ENCODE measurements at regions not wholly inside any gene's neighbourhood (a gene's known extent, or its start where the extent isn't known, plus 50 kb on each side); places are given as distances from the start of the nearest gene placed in this dataset.
"Not testable (repeated sequence)": the region's sequence is repeated elsewhere in the genome, so short reads cannot be mapped to it uniquely, and the experiment has no call there.

GRCh38 chr1:48082271-48082962 lies 85.2 kb upstream of the TRABD2B start:
- peak; percentile 75 for DNase-seq

- no peak for DNase-seq
Measured at GRCh38 chr1:48080331-48081255, 83.4 kb upstream of the TRABD2B start.

GRCh38 chr1:48079096-48079495 lies 81.9 kb upstream of the TRABD2B start:
- DNase-seq = no peak

DNA sequence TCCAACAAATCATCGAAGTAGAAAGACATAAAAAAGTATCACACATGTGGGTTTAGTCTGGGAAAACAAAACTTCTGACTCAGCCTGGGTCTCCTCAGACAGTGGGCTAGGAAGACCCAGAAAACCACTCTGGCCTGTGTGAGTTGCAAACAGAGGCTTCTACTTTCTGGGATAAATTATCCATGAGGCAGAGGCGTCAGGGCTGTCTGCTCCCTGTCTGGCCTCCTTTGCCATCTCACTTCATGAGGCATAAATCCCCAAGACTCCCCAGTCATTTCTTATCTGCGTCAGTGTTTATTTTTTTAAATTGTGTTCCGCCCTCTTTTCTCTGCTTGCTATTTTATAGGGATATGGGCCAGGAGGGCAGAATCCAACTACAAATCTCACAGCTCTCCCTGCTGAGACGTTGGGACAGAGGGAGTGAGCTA lies 80.6 kb upstream of the TRABD2B start:
- peak; percentile 76 for DNase-seq

GRCh38 chr1:48076017-48076416 lies 78.8 kb upstream of the TRABD2B start:
- no peak for DNase-seq

GRCh38 chr1:48073798-48074530 lies 76.8 kb upstream of the TRABD2B start:
- DNase-seq = no peak

DNA sequence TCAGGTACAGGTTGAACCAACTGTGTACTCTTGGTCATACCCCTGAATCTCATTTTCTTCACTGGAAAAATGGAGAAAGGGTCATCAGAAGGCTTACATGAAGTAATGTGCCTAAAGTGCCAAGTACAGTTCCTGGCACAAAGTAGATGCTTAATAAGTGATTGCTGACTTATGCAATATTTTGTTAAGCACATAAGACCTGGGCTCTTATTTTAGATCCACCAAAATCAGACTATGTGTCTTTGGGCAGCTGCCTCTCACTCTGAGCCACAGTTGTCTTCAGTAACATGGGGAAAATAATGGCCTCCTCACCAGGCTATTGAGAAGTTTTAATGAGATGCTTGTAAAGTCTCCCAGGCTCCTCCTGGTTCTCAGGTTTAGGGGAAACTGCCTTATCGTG lies 74.3 kb upstream of the TRABD2B start:
- no peak for DNase-seq

DNA sequence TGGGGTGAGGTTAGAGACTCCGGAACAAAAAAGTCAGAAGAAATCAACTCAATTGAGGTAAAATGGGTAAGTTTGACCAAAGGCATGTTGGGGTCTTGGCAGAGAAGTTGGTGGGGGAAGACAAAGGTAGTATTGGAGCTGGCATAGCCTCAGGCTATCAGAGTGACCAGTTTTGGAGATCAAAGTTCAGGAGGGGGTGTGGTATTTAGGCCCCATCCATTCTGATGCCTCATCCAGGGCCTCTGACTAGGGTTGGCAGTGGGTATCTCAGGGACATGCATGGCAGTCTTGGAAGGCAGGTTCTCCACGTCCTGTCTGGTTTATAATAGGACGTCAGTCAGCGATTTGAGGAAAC lies 73.2 kb upstream of the TRABD2B start:
- no peak for DNase-seq

- DNase-seq = no peak
Measured at GRCh38 chr1:48069662-48070395, 72.6 kb upstream of the TRABD2B start.

DNA sequence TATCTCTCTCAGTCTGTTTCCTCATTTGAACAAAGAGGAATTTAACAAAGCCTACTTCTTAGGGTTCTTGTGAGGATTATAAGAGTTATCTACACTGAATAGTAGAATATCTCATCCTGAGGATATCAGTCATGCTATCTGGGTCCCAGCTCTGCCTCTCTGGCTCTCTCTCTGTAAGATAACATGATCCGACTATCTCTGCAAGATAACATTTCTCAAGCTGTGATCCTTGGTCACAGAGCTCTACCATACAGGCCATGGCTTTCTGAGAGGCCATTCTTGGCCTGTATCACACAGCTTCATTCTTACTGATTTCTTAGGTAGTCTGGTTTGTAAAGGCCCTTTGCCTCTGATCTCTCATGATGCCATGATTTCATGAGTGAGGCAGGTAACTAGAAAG lies 71.0 kb upstream of the TRABD2B start:
- DNase-seq = no peak

DNA sequence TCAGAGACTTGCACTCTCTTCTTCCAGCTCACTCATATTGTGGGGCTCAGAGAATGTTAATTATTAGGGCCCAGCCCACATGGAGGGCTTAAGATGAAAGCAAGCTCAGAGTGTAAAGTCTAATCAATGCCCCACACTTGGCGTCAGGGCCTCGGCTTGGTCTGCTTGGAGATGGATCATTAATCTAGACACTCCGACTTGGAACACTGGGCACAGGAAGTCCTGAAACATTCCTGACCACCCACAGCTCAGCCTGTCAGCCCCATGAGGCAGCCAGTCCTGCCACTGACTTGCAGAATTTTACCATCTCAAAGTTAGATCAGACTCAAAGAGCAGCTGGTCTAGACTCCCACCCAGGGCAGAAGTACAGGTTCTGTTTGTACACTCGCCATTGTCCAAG lies 69.8 kb upstream of the TRABD2B start:
- DNase-seq = no peak

DNA sequence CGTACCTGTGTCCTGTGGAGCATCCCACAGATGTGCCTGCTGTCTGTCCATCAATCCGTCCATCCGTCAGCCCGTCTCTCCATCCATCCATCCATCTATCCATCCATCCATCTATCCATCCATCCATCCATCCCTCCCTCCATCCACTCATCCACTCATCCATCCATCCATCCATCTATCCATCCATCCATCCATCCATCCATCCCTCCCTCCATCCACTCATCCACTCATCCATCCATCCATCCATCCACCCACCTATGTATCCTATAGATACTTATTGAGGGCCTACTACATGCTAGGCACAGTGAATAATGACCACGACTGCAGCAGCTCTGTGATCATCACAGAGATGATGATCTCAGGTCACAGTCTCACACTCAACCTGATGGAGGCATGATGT lies 67.5 kb upstream of the TRABD2B start:
- not testable (repeated sequence) for DNase-seq

- DNase-seq = no peak
Measured at GRCh38 chr1:48062353-48062752, 65.2 kb upstream of the TRABD2B start.

DNA sequence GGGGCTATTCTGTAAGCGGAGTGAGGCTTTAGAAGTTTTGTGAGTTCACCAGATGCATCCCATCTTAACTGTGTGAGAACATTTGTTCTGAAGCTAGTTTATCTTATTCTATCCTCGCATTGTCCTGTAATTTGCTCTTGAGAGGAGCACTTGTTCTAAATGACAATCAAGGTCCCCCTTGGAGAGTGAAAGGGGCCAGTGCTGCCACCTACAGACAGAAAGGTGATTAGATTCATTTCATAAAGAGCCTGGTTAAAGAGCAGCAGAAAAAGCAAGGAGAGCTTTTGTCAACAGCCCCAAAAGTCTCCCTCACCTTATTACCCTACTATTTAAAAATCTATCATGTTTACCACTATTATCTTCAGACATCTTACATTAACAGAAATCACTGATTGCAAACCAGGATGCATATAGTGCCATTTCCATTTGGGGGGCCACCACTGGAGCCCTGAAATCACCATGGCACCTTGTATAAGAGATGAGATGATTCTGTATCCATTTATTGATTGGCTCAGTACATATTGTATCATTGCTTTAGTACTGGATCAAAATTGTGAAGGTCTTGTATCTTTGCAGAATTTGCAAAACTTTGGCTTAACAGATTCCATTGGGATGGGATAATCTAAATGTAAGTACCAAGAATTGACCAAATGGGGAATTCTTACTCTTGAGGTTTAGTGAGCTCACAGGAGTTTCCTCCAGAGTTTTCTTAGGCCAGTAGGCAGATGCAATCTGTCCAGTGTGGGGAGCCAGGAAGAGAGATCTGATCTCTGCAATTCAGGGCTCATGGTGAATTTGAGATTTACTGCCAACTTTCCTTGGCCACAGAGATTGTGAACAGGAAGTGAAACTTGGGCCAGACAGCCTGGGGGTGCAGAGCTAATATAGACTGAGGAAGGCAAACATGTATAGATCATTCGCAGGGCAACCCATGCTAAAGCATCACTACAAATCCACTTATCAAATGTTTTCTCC lies 64.3 kb upstream of the TRABD2B start:
- DNase-seq = peak; percentile 83

GRCh38 chr1:48059289-48059688 lies 62.1 kb upstream of the TRABD2B start:
- DNase-seq = no peak

DNA sequence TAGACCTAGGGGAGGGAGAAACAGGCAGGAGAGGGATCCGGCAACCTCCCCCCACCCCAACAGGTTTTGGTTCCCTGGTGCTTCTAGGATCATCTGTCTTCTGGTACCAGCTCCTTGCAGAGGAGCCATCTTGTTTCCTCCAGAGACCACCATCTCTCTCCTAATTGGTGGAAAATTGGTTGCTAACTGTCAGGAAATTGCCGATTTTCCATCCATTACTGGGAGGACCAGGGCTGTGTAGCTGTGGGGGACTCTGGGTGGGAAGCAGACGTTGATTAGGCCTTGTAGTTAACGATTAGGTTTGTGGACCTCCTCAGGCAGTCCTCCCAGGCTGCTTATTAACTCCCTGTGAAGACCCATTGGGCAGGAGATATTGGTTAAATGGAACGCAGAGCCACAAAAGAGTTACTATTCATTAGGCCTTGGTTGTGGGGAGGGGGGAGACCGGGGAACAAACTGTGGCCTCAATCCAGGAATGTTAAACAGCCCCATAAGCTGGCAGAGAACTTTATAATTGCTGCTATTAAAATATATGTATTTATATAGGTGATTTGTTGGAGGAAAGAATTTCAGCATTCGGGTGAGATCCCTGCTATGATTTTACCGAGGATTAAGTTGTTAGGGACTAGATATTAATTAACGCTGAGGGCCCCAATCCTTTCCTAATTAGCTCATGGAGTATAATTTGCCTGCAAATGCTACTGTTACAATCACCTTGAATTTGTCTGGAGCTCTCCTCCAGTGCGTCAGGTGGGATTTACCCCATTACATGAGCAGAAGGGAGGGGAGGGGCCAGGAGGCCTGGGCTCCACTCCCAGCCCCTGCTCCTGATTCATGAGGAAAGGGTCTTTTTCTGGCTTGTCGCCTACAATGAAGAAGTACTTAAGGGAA lies 61.2 kb upstream of the TRABD2B start:
- DNase-seq = no peak

DNA sequence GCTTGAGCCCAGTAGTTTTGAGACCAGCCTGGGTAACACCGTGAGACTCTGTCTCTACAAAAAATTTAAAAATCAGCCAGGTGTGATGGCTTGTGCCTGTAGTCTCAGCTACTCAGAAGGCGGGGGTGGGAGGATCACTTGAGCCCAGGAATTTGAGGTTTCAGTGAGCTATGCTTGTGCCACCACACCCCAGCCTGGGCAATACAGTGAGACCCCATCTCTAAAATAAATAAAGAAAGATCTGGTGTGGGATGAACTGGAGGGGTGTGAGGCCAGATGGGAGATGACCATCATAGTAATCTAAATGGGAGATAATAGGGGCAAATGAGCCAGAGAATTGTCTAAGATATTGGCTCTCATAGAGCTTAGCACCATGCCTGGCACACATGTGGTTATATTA lies 60.1 kb upstream of the TRABD2B start:
- DNase-seq = no peak

DNA sequence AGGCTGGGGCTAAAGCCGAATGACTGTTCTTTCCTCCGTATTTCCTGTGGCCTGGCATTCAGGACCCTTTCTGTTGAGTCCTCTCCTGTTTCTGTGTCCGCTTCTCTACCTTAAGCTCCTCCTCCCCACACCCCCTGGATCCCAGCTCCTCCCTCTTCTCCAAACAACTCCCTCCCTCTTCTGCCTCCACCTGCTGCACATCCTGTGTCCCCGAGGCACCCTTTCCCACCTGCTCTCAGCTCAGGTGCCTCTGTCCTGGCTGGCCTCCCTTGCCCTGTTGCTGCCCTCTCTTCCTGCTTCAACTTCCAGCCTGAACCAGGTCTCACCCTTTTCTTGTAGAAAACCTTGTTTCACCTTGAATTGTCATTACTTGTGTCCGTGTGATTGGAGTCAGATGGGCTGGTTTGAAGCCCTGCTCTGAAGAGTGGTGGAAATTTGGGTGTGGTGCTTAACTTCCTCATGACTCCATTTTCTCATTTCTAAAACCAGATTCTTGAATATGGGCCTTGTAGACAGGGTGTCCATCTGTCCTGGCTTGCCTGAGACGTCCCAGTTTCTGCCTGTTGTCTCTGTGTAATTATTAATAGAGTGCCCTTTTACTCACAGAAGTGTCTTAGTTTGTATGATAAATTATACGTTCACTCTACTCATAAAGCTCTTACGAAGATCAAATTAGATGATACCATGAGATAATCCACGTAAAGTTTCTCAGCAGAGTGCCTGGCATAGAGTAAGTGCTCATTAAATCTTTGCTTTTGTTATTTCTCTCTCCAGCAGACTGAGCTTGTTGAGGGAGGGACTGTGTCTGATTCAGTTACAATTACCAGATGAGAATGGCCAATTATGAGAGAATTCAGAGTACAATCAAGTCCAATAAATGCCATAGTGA lies 58.9 kb upstream of the TRABD2B start:
- no peak for DNase-seq

DNA sequence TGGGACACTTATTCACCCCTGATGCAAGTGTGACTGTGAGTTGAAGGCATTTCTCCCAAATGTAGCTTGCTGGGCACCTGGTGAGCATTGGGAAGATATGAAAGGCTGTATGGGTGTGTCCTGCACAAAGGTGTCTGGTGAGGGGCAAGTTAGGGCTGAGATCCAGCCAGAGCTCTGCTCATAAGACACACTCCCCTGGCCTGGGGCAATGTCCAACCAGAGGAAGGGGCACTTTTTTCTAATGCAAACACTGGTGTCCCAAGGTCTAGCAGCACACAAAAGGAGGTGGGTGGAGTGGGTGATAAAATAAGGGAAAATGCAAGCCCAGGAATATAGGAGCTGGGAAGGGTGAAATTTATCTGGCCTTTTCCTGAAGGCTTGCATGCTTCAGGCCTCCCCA lies 57.0 kb upstream of the TRABD2B start:
- DNase-seq = no peak

Measured in left kidney (tissue), 1 donor.